Stomach (tissue), 4 donors: ENCODE measurements at regions not wholly inside any gene's neighbourhood (a gene's known extent, or its start where the extent isn't known, plus 50 kb on each side); places are given as distances from the start of the nearest gene placed in this dataset.

ENCODE experiments used
- CTCF ChIP-seq, 7 experiments: fragments of 450-650 bp in 4 of 7; fragments of 200-600 bp in 3 of 7; sonication (generic) in 3 of 7; IDR thresholded peaks; one replicate each; pipeline ENCODE4 v1.5.1; 2016 to 2019; ENCODE audit warnings: antibody characterized with exemption in 7 of 7, control low read depth in 2 of 7, mild to moderate bottlenecking in 1 of 7
- EP300 ChIP-seq: sonication (generic); formaldehyde crosslinking; IDR thresholded peaks from one replicate; pipeline ENCODE4 v1.6.1; 2017; ENCODE audit warnings: antibody characterized with exemption
- POLR2A ChIP-seq, 4 donors: fragments of 450-650 bp; IDR thresholded peaks; one replicate each; pipeline ENCODE4 v1.6.1; 2016; ENCODE audit warnings: antibody characterized with exemption in 4 of 4, control low read depth in 2 of 4, mild to moderate bottlenecking in 1 of 4, moderate library complexity in 1 of 4
- POLR2AphosphoS5 ChIP-seq, 3 donors: sonication (generic); formaldehyde crosslinking; IDR thresholded peaks; one replicate each; pipeline ENCODE4 v1.6.1; 2016; ENCODE audit warnings: antibody characterized with exemption in 3 of 3

- no peak for TF ChIP-seq CTCF (IDR thresholded peaks at IDR 0.05)
- TF ChIP-seq EP300 = no peak
- TF ChIP-seq POLR2A (IDR thresholded peaks at IDR 0.05) = no peak
- TF ChIP-seq POLR2AphosphoS5 (IDR thresholded peaks at IDR 0.05) = no peak
These were observed 396.2 kb downstream of the REEP3 start for GRCh38 chr10:63917363-63917762.
